HAP-1 (cell line): ENCODE measurements at regions not wholly inside any gene's neighbourhood (a gene's known extent, or its start where the extent isn't known, plus 50 kb on each side); places are given as distances from the start of the nearest gene placed in this dataset.

Experiments used
- DNase-seq, 2 experiments: peaks; one replicate each; pipeline ENCODE4 v3.0.0-alpha.2; 2016 to 2020; ENCODE audit warnings: low spot score in 2 of 2
- H3K27me3 ChIP-seq: fragments of 250-450 bp; sonication (Bioruptor Pico); 2 replicates; pipeline ENCODE4 v1.5.1; 2020; ENCODE audit warnings: low read depth, mild to moderate bottlenecking, moderate library complexity
- H3K36me3 ChIP-seq: fragments of 250-450 bp; sonication (Bioruptor Pico); replicated peaks from 2 replicates; pipeline ENCODE4 v1.5.1; 2020; ENCODE audit warnings: mild to moderate bottlenecking
- H3K4me1 ChIP-seq: fragments of 250-450 bp; sonication (Bioruptor Pico); 2 replicates; pipeline ENCODE4 v1.5.1; 2020; ENCODE audit warnings: mild to moderate bottlenecking
- H3K4me3 ChIP-seq: fragments of 250-450 bp; sonication (Bioruptor Pico); 2 replicates; pipeline ENCODE4 v1.5.1; 2020; ENCODE audit warnings: mild to moderate bottlenecking, moderate library complexity
- H3K9me3 ChIP-seq: fragments of 250-450 bp; sonication (Bioruptor Pico); 2 replicates; pipeline ENCODE4 v1.5.1; 2020; ENCODE audit warnings: mild to moderate bottlenecking, moderate library complexity
- in situ Hi-C: fragments of 300-500 bp; cut with MboI; formaldehyde crosslinking; loops from 3 replicates; pipeline ENCODE4 v1.14.3; 2020; ENCODE audit warnings: low sequenced_read_pairs, inconsistent platforms, mixed read lengths

DNA sequence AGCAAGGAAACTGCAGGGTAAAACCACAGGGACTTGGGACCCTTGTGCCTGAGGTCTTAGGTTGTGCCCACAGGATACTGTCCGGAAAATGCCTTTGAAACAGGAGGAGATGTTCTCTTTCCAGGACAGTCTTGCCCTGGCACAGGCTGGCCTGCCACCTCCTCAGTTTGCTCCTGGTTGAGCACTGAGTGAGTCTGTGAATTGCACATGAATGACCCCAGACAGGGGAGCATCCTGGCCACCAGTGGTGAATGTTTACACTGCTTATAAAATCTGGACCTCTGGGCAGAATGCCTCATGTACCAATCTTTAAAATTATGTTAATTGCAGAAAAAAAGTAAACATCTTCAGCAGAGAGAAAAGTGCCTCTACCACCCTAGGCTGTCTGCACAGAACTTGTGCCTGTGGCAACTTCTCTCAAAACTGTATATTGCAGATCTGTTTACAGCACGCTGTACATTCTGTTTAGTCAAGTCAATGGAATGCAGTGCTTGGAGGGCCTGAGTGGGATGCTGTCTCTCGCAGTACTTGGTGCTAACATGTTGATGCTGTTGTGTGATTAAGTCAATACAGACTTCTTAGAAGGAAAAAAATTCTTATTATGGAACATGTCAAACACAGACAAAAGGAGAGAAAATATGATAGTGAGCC, 242.1 kb downstream of the SOD2 start:
- no peaks in the 10 kb centered on the region for H3K9me3 ChIP-seq
- H3K36me3 ChIP-seq = no peaks in the 10 kb centered on the region
- H3K4me1 ChIP-seq = no peaks in the 10 kb centered on the region
- DNase-seq = no peak
- 0 out of 2 replicates have a peak, but pooled peaks cover 2% of the 10 kb centered on the region for H3K27me3 ChIP-seq
- no peak overlapping the region for H3K4me3 ChIP-seq
- in situ Hi-C loops = no loop called here

DNA sequence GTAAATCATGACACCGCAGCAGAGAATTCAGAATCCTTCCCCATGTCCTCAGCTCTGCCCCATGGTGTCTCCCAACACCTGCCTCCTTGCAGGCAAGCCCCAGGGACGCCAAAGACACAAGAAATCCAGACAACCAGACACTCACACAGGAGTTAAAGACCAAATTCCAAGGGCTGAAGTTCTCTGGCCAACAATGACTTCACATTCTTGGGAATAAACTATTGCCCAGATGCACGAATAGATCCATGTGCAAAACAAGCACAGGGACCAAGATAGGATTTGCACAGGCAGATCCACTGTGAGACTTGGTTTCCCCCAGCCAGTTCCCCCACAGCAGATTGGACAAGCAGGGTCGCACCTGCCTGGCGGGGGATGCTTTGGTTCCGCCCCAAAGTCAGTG, 246.7 kb downstream of the SOD2 start:
- in situ Hi-C loops = no loop called here
- peaks cover 2% of the 10 kb centered on the region; the same call in 1 of the 2 replicates for H3K27me3 ChIP-seq
- no peaks in the 10 kb centered on the region for H3K9me3 ChIP-seq
- H3K4me3 ChIP-seq = no peak overlapping the region
- no peak for DNase-seq
- H3K36me3 ChIP-seq = no peaks in the 10 kb centered on the region
- H3K4me1 ChIP-seq = no peaks in the 10 kb centered on the region

DNA sequence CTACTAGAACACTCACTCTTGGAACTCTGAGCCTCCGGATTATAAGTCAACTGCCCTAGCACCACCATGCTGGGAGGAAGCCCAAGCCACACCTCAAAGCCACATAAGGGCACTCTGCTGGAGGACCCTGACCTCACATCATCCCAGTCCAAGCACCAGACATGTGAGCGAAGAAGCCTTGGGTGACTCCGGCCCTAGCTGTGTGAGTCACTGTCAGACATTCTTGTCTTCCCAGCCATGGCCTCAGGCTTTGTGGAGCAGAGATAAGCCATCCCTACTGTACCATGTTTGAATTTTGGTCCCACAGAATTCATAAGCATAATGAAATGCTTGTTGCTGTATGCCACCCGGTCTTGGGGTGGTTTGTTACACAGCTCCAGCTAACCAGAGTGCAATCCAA, 247.7 kb downstream of the SOD2 start:
- H3K27me3 ChIP-seq = peaks cover 2% of the 10 kb centered on the region; the same call in 1 of the 2 replicates
- no peak for DNase-seq
- H3K4me1 ChIP-seq = no peaks in the 10 kb centered on the region
- in situ Hi-C loops = no loop called here
- H3K4me3 ChIP-seq = no peak overlapping the region
- H3K9me3 ChIP-seq = no peaks in the 10 kb centered on the region
- no peaks in the 10 kb centered on the region for H3K36me3 ChIP-seq

DNA sequence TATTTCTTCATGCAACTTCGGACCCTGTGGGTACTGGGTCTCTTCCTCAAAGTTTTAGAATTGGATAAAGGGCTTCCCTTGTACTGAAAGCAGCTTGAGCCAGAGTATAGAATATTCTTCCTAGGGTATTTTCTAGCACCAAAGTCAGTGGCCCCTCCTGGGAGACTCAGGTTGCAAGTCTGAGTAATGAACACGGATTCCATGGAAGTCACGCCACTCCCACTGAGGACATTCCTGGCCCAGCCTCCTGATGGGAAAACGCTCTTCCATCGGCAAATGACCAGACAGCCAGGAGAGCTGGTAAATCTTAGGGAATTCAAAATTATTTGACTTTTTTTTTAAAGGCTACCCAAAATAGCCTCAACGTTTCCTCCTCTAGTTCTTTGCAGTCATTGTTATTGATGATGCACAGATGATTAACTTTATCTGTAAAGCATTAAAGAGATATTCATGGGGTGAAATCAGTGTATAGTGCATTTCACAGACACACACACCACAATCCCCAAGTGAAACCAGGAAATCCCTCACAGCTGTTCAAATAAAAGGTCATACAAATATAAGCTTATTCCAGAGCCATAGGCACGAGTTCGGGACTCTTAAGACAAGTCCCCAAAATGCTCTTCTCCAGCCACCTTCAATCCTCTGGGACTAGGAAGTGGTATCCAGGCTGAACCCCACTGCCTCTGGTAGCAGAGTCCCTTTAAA, 248.8 kb downstream of the SOD2 start:
- no peak overlapping the region for H3K4me3 ChIP-seq
- H3K27me3 ChIP-seq = peaks cover 2% of the 10 kb centered on the region; the same call in 1 of the 2 replicates
- H3K36me3 ChIP-seq = no peaks in the 10 kb centered on the region
- in situ Hi-C loops = no loop called here
- DNase-seq = no peak
- H3K4me1 ChIP-seq = no peaks in the 10 kb centered on the region
- no peaks in the 10 kb centered on the region for H3K9me3 ChIP-seq

DNA sequence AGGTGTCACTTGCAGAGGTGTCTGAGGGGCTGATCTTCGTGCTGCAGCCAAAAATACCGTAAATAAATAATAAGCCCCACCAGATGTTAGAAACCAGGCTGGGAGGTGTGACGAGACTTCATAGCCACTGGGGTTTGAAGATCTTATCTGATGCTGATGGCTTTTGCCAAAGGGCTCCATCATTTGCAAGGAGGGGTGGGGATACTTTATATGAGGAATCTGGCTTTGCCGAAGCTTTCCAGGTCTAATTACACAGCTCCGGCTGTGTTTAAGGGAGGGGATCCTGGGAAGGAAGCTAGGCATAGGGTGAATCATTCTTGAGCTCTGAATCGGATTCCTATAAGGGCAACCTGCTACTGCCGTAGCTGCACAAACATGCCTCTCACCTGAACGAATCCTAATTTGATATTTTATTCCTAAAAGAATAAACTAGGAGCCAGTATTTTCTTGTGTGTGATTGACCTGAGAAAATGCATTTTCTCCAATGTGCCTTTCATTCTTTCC, 249.6 kb downstream of the SOD2 start:
- Histone ChIP-seq H3K36me3 (no peaks in the 10 kb centered on the region), H3K4me1 (no peaks in the 10 kb centered on the region), H3K4me3 (no peak overlapping the region), H3K9me3 (no peaks in the 10 kb centered on the region), H3K27me3 (peaks cover 2% of the 10 kb centered on the region; the same call in 1 of the 2 replicates)
- no peak for DNase-seq
- in situ Hi-C loops = no loop called here

DNA sequence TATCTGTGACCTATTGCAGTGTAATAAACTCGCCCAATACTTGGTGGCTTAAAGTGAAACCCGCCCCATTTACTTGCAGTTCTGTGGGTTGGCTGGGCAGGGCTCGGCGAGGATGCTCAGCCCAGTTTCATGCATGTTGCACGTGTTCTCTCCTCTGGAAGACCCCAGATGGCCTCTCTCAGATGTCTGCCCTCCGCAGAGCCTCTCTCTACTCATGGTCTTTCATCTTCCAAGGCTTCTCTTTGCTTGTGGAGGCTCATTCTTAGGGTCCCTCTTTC, 251.4 kb downstream of the SOD2 start:
- H3K36me3 ChIP-seq = no peaks in the 10 kb centered on the region
- no peaks in the 10 kb centered on the region for H3K9me3 ChIP-seq
- no peak for DNase-seq
- in situ Hi-C loops = no loop called here
- H3K4me3 ChIP-seq = no peak overlapping the region
- H3K27me3 ChIP-seq = no peaks in the 10 kb centered on the region; the same call in 1 of the 2 replicates
- no peaks in the 10 kb centered on the region for H3K4me1 ChIP-seq

DNA sequence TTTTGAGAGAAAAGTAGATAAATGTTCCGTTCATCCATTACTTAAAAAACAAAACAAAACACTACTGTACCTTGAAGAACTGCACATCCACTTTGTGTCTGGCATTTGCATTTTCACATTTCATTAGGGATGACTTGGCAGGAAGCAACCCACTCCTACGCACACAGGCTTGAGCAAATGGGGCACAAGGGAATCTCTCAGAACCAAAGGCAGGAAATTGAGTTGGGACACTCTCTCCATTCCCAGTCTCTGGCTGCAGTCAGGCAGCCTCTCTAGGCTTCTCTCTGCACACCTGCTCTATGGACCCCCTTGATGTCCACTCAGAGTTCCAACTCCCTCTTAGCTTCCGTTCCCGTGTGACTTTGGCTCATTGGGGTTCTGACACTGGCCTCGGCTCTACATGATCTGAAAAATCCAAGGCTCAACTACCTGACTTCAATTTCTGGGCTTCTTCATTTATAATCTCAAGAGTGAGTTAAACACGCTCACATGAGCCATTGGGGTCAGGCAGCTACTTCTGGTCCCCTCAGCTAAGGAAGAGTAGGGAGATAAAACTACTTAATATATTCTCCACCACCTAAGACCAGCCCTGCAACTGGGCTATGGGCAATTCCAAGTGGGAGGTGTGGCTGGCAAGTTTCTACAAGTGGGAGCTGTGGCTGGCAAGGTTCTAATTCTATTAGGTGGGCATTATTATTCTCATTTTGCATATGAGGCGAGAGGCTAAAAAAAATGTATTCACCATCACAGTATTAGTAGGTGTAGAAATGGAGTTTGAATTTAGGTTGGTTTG, 251.9 kb downstream of the SOD2 start:
- Histone ChIP-seq H3K36me3 (no peaks in the 10 kb centered on the region), H3K27me3 (no peaks in the 10 kb centered on the region; the same call in 1 of the 2 replicates), H3K9me3 (no peaks in the 10 kb centered on the region), H3K4me3 (no peak overlapping the region), H3K4me1 (no peaks in the 10 kb centered on the region)
- DNase-seq = no peak
- in situ Hi-C loops = no loop called here

DNA sequence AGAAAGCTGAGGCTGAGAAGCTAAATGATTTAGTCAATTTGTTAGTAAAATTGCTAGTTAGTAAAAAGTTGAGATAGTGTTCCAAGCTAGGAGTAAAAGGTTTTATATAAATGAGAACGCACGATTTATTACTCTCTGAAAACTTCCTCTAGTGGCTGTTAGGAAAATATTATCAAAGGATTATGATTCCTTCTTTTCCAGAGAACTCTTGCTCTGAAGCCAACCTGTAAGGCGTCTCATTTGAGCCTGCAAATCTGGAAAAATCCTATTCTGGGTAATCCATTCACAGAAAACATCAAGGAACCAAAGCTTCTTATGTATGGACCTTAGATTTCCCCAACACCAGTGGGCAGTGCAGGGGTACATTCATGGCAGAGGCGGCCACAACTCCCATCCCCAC, 252.7 kb downstream of the SOD2 start:
- H3K4me3 ChIP-seq = no peak overlapping the region
- DNase-seq = no peak
- H3K27me3 ChIP-seq = no peaks in the 10 kb centered on the region; the same call in 1 of the 2 replicates
- H3K36me3 ChIP-seq = no peaks in the 10 kb centered on the region
- in situ Hi-C loops = no loop called here
- H3K9me3 ChIP-seq = no peaks in the 10 kb centered on the region
- H3K4me1 ChIP-seq = no peaks in the 10 kb centered on the region

DNA sequence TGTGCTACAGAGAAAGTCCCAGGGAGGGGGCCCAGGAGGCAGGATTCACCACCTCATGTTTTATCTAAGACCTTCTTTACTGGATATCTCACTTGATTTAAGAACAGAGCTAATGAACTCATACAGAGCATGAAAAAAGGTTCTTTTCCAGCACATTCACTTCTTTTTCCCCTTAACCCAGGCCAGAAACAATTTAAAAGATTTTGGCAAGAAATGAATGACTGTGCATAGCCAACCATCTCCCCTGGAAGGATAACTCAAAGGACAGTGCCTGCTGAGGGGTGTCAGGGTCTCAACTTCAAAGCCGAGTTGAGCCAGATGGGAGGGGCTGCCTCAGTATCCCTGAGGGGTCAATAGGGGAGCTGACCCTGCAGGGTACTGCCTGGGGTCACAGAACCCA, 253.4 kb downstream of the SOD2 start:
- DNase-seq = no peak
- no peaks in the 10 kb centered on the region for H3K36me3 ChIP-seq
- H3K4me3 ChIP-seq = no peak overlapping the region
- in situ Hi-C loops = no loop called here
- H3K4me1 ChIP-seq = no peaks in the 10 kb centered on the region
- H3K9me3 ChIP-seq = no peaks in the 10 kb centered on the region
- no peaks in the 10 kb centered on the region; the same call in 1 of the 2 replicates for H3K27me3 ChIP-seq

DNA sequence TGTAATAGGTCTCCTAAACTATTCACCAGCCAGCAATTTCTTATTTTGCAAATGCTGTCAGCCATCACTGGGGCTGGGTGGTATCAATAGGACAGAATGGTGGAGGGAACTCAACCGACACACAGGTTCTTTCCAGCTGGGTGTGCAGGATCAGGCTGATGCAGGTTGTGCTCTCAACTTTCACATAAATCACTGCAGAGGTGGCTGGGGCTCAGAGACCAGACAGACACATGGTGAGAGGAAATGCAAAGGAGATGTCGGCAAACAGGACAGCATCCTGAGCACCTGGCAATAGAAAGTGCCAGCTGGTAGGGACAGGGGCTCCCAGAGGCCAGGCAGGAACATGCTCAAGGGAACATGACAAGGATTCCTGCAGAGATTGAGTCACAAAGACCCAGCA, 254.9 kb downstream of the SOD2 start:
- Histone ChIP-seq H3K4me3 (no peak overlapping the region), H3K4me1 (no peaks in the 10 kb centered on the region), H3K27me3 (no peaks in the 10 kb centered on the region; the same call in 1 of the 2 replicates), H3K9me3 (peaks cover 3% of the 10 kb centered on the region; the same call in 1 of the 2 replicates), H3K36me3 (no peaks in the 10 kb centered on the region)
- DNase-seq = no peak
- in situ Hi-C loops = no loop called here

DNA sequence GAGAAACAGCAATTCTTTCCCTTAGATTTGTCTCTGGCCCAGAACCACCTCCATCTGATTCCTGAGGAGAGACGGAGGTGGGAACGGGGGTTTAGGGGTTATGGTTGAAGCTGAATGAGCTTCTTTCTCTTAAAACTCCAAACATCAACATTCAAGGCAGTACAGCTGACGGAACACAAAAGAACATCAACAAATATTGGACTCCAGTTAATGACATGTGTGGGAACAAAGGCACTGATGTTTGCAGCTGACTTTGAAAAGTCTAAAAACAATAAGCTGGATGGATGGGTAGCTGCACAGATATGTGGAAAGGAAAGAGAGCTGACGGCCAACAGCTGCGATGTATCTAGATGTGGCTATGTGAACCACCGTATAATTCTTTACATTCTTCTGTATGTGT, 256.5 kb downstream of the SOD2 start:
- H3K4me1 ChIP-seq = no peaks in the 10 kb centered on the region
- H3K4me3 ChIP-seq = no peak overlapping the region
- H3K9me3 ChIP-seq = peaks cover 3% of the 10 kb centered on the region; the same call in 1 of the 2 replicates
- H3K27me3 ChIP-seq = no peaks in the 10 kb centered on the region
- DNase-seq = no peak
- in situ Hi-C loops = no loop called here
- H3K36me3 ChIP-seq = no peaks in the 10 kb centered on the region

DNA sequence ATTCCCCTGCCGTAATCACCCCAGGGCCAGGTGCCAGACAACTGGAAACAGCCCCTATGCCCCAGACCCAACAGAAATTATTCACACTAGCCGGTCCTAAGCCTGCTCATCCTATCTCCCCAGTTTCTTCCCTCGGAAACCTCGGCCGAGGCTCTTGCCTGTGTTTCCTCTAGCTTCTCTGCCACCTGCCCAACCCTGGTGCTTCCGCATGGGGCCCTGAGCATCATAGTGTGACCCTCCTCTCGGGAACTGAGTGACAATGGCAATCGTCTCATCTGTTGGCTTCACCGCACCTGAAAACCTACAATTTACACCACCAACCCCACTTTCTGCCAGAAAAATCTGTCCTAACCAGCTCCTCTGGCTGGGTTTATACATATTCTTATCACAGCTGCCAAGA, 257.3 kb downstream of the SOD2 start:
- in situ Hi-C loops = no loop called here
- peaks cover 3% of the 10 kb centered on the region; the same call in 1 of the 2 replicates for H3K9me3 ChIP-seq
- no peaks in the 10 kb centered on the region for H3K27me3 ChIP-seq
- H3K4me1 ChIP-seq = no peaks in the 10 kb centered on the region
- H3K36me3 ChIP-seq = no peaks in the 10 kb centered on the region
- H3K4me3 ChIP-seq = no peak overlapping the region
- DNase-seq = no peak

DNA sequence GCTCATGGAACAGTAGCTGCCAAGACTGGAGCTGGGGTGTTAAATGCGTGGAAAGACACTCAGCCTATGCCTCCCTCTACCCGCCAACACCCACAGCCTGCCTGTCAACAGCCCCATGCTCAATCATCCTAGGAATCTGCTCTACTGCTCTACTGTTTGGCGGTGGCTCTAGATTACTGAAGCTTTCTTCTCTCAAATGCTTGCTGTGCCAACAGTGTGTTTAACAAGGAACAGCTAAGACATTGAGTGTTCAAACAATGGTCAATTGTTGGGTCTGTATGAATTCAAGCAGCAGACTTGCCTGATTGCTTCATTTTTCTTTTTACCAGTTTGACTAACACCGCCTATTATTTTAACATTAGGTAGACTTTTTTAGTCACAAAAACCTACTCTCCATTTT, 258.6 kb downstream of the SOD2 start:
- Histone ChIP-seq H3K4me3 (no peak overlapping the region), H3K36me3 (no peaks in the 10 kb centered on the region), H3K9me3 (peaks cover 3% of the 10 kb centered on the region; the same call in 1 of the 2 replicates), H3K4me1 (no peaks in the 10 kb centered on the region), H3K27me3 (peaks cover 2% of the 10 kb centered on the region; the same call in 1 of the 2 replicates)
- no peak for DNase-seq
- in situ Hi-C loops = no loop called here

DNA sequence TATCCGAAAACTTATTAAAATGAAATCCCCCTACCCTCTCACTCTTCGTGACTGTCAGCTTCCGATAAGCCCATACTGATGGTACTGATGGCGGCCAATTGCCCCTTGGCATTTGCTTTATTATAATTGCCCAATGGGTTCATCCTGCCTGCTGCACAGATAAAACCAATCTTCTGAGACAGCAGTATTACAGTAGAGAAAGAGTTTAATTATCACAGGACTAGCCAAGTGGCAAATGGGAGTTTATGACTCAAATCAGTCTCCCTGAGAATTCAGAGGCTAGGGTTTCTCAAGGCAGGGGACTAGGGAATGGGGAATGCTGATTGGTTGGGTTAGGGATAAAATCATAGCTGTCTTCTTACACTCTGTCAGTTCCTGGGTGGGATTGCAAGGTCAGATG, 259.5 kb downstream of the SOD2 start:
- in situ Hi-C loops = no loop called here
- peaks cover 3% of the 10 kb centered on the region; the same call in 1 of the 2 replicates for H3K9me3 ChIP-seq
- DNase-seq = no peak
- H3K4me3 ChIP-seq = no peak overlapping the region
- peaks cover 10% of the 10 kb centered on the region; the same call in 1 of the 2 replicates for H3K27me3 ChIP-seq
- no peaks in the 10 kb centered on the region for H3K36me3 ChIP-seq
- no peaks in the 10 kb centered on the region for H3K4me1 ChIP-seq
